ENCODE measurements at regions not wholly inside any gene's neighbourhood (a gene's known extent, or its start where the extent isn't known, plus 50 kb on each side); places are given as distances from the start of the nearest gene placed in this dataset.
"Not testable (repeated sequence)": the region's sequence is repeated elsewhere in the genome, so short reads cannot be mapped to it uniquely, and the experiment has no call there.

- H3K9ac ChIP-seq (ENCODE audit: low read length); H3K9me3 ChIP-seq (ENCODE audit: low read length); H3K4me2 ChIP-seq (ENCODE audit: low read depth, low read length, poor library complexity, severe bottlenecking); H3K4me3 ChIP-seq (ENCODE audit: low read length); H3K27me3 ChIP-seq (ENCODE audit: low read length); DNase-seq; H3K27ac ChIP-seq (ENCODE audit: low read length); H3K36me3 ChIP-seq (ENCODE audit: insufficient read depth, low read length); H4K20me1 ChIP-seq (ENCODE audit: insufficient read depth, low read depth, low read length); H3K79me2 ChIP-seq (ENCODE audit: low read length); H3K4me1 ChIP-seq (ENCODE audit: low read length); H2AFZ ChIP-seq (ENCODE audit: low read length); H3K9me2 ChIP-seq (replicated peaks; ENCODE audit: insufficient read depth, low read length): not testable (repeated sequence)
Measured at GRCh38 chr5:6072488-6072887, 305.9 kb downstream of the MED10 start.

DNA sequence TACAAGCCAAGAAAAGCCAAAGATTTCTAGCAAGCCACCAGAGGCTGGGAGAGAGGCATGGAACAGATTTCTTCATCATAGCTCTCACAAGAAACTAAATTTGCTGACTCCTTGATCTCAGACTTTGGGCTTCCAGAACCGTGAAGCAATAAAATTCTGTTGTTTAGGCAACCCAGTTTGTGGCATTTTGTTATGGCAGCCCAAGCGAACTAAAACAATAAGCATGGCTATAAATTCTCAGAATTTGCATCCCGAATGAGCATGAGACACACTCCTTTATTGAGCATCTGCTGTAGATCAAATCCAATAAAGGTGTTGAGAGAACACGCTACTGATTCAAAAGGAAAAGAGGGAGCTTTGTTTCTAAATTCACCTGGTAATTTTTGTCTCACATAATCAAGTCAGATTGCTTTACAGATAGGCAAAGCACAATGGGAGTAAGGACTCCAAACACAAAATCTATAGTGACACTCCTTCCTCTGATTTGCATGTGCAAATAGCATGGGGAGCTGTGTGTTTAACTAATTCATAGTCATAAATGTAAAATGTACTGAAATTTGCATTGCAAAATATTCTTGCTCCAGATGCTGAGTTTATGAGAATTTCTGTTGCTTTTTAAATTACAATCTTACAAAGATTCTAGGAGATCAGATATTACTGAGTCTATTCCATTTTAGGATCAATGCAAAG, 308.7 kb downstream of the MED10 start:
- no peak overlapping the region for H2AFZ ChIP-seq (ENCODE audit: low read length)
- no peaks in the 10 kb centered on the region for H3K9me3 ChIP-seq (ENCODE audit: low read length)
- no peaks in the 10 kb centered on the region for H3K79me2 ChIP-seq (ENCODE audit: low read length)
- no peak overlapping the region for H3K9ac ChIP-seq (ENCODE audit: low read length)
- H3K4me1 ChIP-seq (ENCODE audit: low read length), result no peaks in the 10 kb centered on the region
- no peak overlapping the region for H3K4me2 ChIP-seq (ENCODE audit: low read depth, low read length, poor library complexity, severe bottlenecking)
- no peak overlapping the region for H3K27ac ChIP-seq (ENCODE audit: low read length)
- no peaks in the 10 kb centered on the region for H4K20me1 ChIP-seq (ENCODE audit: insufficient read depth, low read depth, low read length)
- no peak for DNase-seq
- no peaks in the 10 kb centered on the region for H3K9me2 ChIP-seq (replicated peaks; ENCODE audit: insufficient read depth, low read length)
- H3K4me3 ChIP-seq (ENCODE audit: low read length), result no peak overlapping the region
- no peaks in the 10 kb centered on the region for H3K36me3 ChIP-seq (ENCODE audit: insufficient read depth, low read length)
- H3K27me3 ChIP-seq (ENCODE audit: low read length), result no peaks in the 10 kb centered on the region

- no peak overlapping the region for H3K9ac ChIP-seq (ENCODE audit: low read length)
- H3K36me3 ChIP-seq (ENCODE audit: insufficient read depth, low read length), result no peaks in the 10 kb centered on the region
- no peaks in the 10 kb centered on the region for H3K4me1 ChIP-seq (ENCODE audit: low read length)
- H3K9me3 ChIP-seq (ENCODE audit: low read length), result no peaks in the 10 kb centered on the region
- H3K4me2 ChIP-seq (ENCODE audit: low read depth, low read length, poor library complexity, severe bottlenecking), result no peak overlapping the region
- H3K9me2 ChIP-seq (replicated peaks; ENCODE audit: insufficient read depth, low read length), result no peaks in the 10 kb centered on the region
- no peaks in the 10 kb centered on the region for H3K79me2 ChIP-seq (ENCODE audit: low read length)
- H4K20me1 ChIP-seq (ENCODE audit: insufficient read depth, low read depth, low read length), result no peaks in the 10 kb centered on the region
- no peak overlapping the region for H3K27ac ChIP-seq (ENCODE audit: low read length)
- H3K27me3 ChIP-seq (ENCODE audit: low read length), result no peaks in the 10 kb centered on the region
- H2AFZ ChIP-seq (ENCODE audit: low read length), result no peak overlapping the region
- no peak overlapping the region for H3K4me3 ChIP-seq (ENCODE audit: low read length)
- DNase-seq, result no peak
Measured at GRCh38 chr5:6066016-6066415, 312.3 kb downstream of the MED10 start.

DNA sequence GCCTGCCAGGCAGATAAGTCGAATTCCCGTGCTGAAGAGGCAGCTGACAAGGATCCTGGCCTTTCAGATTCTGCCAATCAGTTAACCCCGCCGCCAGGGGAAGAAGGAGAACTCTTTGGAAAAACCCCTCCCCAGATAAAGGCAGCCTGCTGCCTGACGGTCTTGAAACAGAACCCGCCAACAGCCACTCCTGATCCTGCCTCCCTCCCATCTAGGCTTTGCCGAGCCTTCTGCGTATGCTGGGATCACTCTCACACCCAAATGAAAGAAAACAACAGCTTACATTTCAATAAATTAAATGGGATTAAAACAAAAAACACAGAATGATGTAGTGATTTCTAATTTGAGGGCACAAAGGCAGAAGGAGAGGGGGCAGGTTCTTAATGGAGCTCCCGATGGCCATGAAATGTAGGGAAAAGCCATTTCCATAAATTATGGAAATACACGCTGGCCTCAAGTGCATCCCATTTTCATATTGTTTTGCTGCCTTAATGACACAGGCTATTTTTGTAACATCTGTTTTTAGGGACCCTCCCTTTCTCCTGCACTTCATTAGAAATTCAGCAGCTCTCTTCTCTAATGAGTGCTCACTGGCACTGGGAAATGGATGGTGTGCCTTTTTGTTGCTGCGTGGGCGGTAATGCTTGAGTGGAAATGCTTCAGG, 319.1 kb downstream of the MED10 start:
- Histone ChIP-seq H4K20me1 (ENCODE audit: insufficient read depth, low read depth, low read length) (no peaks in the 10 kb centered on the region), H3K4me2 (ENCODE audit: low read depth, low read length, poor library complexity, severe bottlenecking) (no peak overlapping the region), H3K9me3 (ENCODE audit: low read length) (no peaks in the 10 kb centered on the region), H3K4me3 (ENCODE audit: low read length) (no peak overlapping the region), H3K27me3 (ENCODE audit: low read length) (no peaks in the 10 kb centered on the region), H3K36me3 (ENCODE audit: insufficient read depth, low read length) (no peaks in the 10 kb centered on the region), H3K4me1 (ENCODE audit: low read length) (no peaks in the 10 kb centered on the region), H3K79me2 (ENCODE audit: low read length) (no peaks in the 10 kb centered on the region), H2AFZ (ENCODE audit: low read length) (no peak overlapping the region), H3K27ac (ENCODE audit: low read length) (no peak overlapping the region), H3K9ac (ENCODE audit: low read length) (no peak overlapping the region), H3K9me2 (replicated peaks; ENCODE audit: insufficient read depth, low read length) (no peaks in the 10 kb centered on the region)
- no peak for DNase-seq

- Histone ChIP-seq H3K4me2 (ENCODE audit: low read depth, low read length, poor library complexity, severe bottlenecking) (no peak overlapping the region), H3K4me3 (ENCODE audit: low read length) (no peak overlapping the region), H3K4me1 (ENCODE audit: low read length) (no peaks in the 10 kb centered on the region), H3K9me3 (ENCODE audit: low read length) (no peaks in the 10 kb centered on the region), H4K20me1 (ENCODE audit: insufficient read depth, low read depth, low read length) (no peaks in the 10 kb centered on the region), H3K27me3 (ENCODE audit: low read length) (no peaks in the 10 kb centered on the region), H2AFZ (ENCODE audit: low read length) (no peak overlapping the region), H3K9me2 (replicated peaks; ENCODE audit: insufficient read depth, low read length) (no peaks in the 10 kb centered on the region), H3K79me2 (ENCODE audit: low read length) (no peaks in the 10 kb centered on the region), H3K36me3 (ENCODE audit: insufficient read depth, low read length) (no peaks in the 10 kb centered on the region), H3K9ac (ENCODE audit: low read length) (no peak overlapping the region), H3K27ac (ENCODE audit: low read length) (no peak overlapping the region)
- no peak for DNase-seq
Measured at GRCh38 chr5:6058055-6058715, 320.2 kb downstream of the MED10 start.

DNA sequence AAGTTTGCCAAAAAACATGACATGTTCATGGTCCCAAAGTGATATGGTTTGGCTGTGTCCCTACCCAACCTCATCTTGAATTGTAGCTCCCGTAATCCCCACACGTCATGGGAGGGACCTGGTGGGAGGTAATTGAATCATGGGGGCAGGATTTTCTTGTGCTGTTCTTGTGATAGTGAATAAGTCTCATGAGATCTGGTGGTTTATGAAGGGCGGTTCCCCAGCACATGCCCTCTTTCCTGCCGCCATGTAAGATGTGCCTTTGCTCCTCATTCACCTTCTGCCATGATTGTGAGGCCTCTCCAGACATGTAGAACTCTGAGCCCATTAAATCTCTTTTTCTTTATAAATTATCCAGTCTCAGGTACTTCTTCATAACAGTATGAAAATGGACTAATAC, 322.1 kb downstream of the MED10 start:
- no peaks in the 10 kb centered on the region for H3K79me2 ChIP-seq (ENCODE audit: low read length)
- no peaks in the 10 kb centered on the region for H3K9me2 ChIP-seq (replicated peaks; ENCODE audit: insufficient read depth, low read length)
- no peak overlapping the region for H3K4me2 ChIP-seq (ENCODE audit: low read depth, low read length, poor library complexity, severe bottlenecking)
- H3K27me3 ChIP-seq (ENCODE audit: low read length), result no peaks in the 10 kb centered on the region
- no peak overlapping the region for H3K4me3 ChIP-seq (ENCODE audit: low read length)
- H2AFZ ChIP-seq (ENCODE audit: low read length), result no peak overlapping the region
- no peaks in the 10 kb centered on the region for H3K9me3 ChIP-seq (ENCODE audit: low read length)
- no peak for DNase-seq
- H3K36me3 ChIP-seq (ENCODE audit: insufficient read depth, low read length), result no peaks in the 10 kb centered on the region
- H3K4me1 ChIP-seq (ENCODE audit: low read length), result no peaks in the 10 kb centered on the region
- H3K9ac ChIP-seq (ENCODE audit: low read length), result no peak overlapping the region
- no peaks in the 10 kb centered on the region for H4K20me1 ChIP-seq (ENCODE audit: insufficient read depth, low read depth, low read length)
- no peak overlapping the region for H3K27ac ChIP-seq (ENCODE audit: low read length)

DNA sequence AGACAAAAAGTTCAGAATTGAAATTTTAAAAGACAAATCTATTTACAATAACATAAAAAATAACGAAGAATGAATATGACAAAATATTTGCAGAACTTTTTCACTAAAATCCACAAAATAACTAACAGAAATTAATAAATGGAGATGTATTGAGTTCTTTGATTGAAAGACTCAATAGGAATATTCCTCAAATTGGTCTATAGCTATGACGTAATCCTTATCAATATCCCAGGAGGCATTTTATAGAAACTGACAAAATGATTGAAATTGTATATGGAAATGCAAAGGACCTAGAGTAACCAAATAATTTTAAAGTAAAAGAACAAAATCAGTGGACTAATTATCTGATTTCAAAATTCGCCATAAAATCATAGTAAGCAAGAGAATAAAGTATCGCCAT, 328.7 kb downstream of the MED10 start:
- no peaks in the 10 kb centered on the region for H4K20me1 ChIP-seq (ENCODE audit: insufficient read depth, low read depth, low read length)
- no peaks in the 10 kb centered on the region for H3K27me3 ChIP-seq (ENCODE audit: low read length)
- H3K27ac ChIP-seq (ENCODE audit: low read length), result no peak overlapping the region
- H3K4me1 ChIP-seq (ENCODE audit: low read length), result no peaks in the 10 kb centered on the region
- no peaks in the 10 kb centered on the region for H3K9me2 ChIP-seq (replicated peaks; ENCODE audit: insufficient read depth, low read length)
- H3K4me3 ChIP-seq (ENCODE audit: low read length), result no peak overlapping the region
- DNase-seq, result no peak
- no peaks in the 10 kb centered on the region for H3K36me3 ChIP-seq (ENCODE audit: insufficient read depth, low read length)
- no peak overlapping the region for H2AFZ ChIP-seq (ENCODE audit: low read length)
- no peak overlapping the region for H3K4me2 ChIP-seq (ENCODE audit: low read depth, low read length, poor library complexity, severe bottlenecking)
- H3K9me3 ChIP-seq (ENCODE audit: low read length), result no peaks in the 10 kb centered on the region
- no peaks in the 10 kb centered on the region for H3K79me2 ChIP-seq (ENCODE audit: low read length)
- no peak overlapping the region for H3K9ac ChIP-seq (ENCODE audit: low read length)

DNA sequence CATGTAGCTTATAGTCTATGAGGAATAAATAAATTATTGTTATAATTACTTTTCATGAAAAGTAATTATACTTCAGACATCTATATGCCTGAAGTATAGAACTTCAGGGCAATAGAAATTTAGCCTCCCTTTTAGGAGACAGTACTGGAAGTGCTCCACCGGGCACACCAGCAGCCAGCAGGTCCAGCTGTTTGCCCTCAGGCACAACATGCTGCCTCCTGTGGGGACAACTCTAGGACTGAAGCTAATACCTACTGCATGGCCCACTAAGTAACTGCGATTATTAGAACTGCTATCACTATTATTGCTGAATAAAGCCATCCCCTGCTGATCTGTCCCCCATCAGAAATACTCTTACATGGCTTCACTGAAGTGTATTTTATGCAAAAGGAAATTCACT, 329.6 kb downstream of the MED10 start:
- no peaks in the 10 kb centered on the region for H3K27me3 ChIP-seq (ENCODE audit: low read length)
- H3K9ac ChIP-seq (ENCODE audit: low read length), result no peak overlapping the region
- no peaks in the 10 kb centered on the region for H3K4me1 ChIP-seq (ENCODE audit: low read length)
- no peak overlapping the region for H3K4me2 ChIP-seq (ENCODE audit: low read depth, low read length, poor library complexity, severe bottlenecking)
- H2AFZ ChIP-seq (ENCODE audit: low read length), result no peak overlapping the region
- H3K36me3 ChIP-seq (ENCODE audit: insufficient read depth, low read length), result no peaks in the 10 kb centered on the region
- H3K79me2 ChIP-seq (ENCODE audit: low read length), result no peaks in the 10 kb centered on the region
- H3K27ac ChIP-seq (ENCODE audit: low read length), result no peak overlapping the region
- no peaks in the 10 kb centered on the region for H4K20me1 ChIP-seq (ENCODE audit: insufficient read depth, low read depth, low read length)
- H3K9me2 ChIP-seq (replicated peaks; ENCODE audit: insufficient read depth, low read length), result no peaks in the 10 kb centered on the region
- no peaks in the 10 kb centered on the region for H3K9me3 ChIP-seq (ENCODE audit: low read length)
- H3K4me3 ChIP-seq (ENCODE audit: low read length), result no peak overlapping the region
- DNase-seq, result no peak
